Liver (tissue), 8 donors: ENCODE measurements at regions not wholly inside any gene's neighbourhood (a gene's known extent, or its start where the extent isn't known, plus 50 kb on each side); places are given as distances from the start of the nearest gene placed in this dataset.

Experiments used
- DNase-seq: peaks from one replicate; pipeline ENCODE4 v3.0.0-alpha.2; 2017; ENCODE audit warnings: low spot score
- H3K27ac ChIP-seq, 2 donors: one replicate each; pipeline ENCODE4 v1.7.0; 2013; ENCODE audit warnings: inconsistent platforms in 2 of 2, low read length in 2 of 2, control low read depth in 1 of 2, low read depth in 1 of 2, mild to moderate bottlenecking in 1 of 2
- H3K27me3 ChIP-seq, 4 donors: one replicate each; pipeline versions ENCODE4 v1.6.1 to v1.7.0; 2013; ENCODE audit warnings: low read length in 3 of 4, inconsistent platforms in 1 of 4, mild to moderate bottlenecking in 1 of 4, moderate library complexity in 1 of 4; ENCODE audit not compliant: control insufficient read depth in 4 of 4, insufficient read depth in 4 of 4
- H3K36me3 ChIP-seq, 4 donors: one replicate each; pipeline versions ENCODE4 v1.6.1 to v1.7.0; 2013; ENCODE audit warnings: low read length in 3 of 4, mild to moderate bottlenecking in 3 of 4, low read depth in 1 of 4, moderate library complexity in 1 of 4; ENCODE audit not compliant: control insufficient read depth in 4 of 4, insufficient read depth in 3 of 4
- H3K4me1 ChIP-seq, 4 donors: one replicate each; pipeline versions ENCODE4 v1.6.1 to v1.7.0; 2013; ENCODE audit warnings: low read length in 3 of 4, mild to moderate bottlenecking in 3 of 4, moderate library complexity in 1 of 4; ENCODE audit not compliant: control insufficient read depth in 4 of 4, insufficient read depth in 4 of 4
- H3K4me3 ChIP-seq, 3 donors: one replicate each; pipeline versions ENCODE4 v1.6.1 to v1.7.0; 2013; ENCODE audit warnings: low read length in 3 of 3, control low read depth in 1 of 3, low read depth in 1 of 3, mild to moderate bottlenecking in 1 of 3
- H3K9ac ChIP-seq, 2 donors: one replicate each; pipeline ENCODE4 v1.7.0; 2013; ENCODE audit warnings: low read length in 2 of 2, mild to moderate bottlenecking in 2 of 2, moderate library complexity in 2 of 2, control low read depth in 1 of 2, low read depth in 1 of 2
- H3K9me3 ChIP-seq, 4 donors: one replicate each; pipeline versions ENCODE4 v1.6.1 to v1.7.0; 2013; ENCODE audit warnings: low read length in 3 of 4; ENCODE audit not compliant: control insufficient read depth in 4 of 4
- ATF3 ChIP-seq: IDR thresholded peaks from 2 replicates; pipeline ENCODE4 v1.6.1; 2016; ENCODE audit warnings: antibody characterized with exemption
- EGR1 ChIP-seq, 2 donors: IDR thresholded peaks; 2 replicates each; pipeline ENCODE4 v1.6.1; 2016 to 2018; ENCODE audit warnings: antibody characterized with exemption in 2 of 2, low read depth in 2 of 2
- FOXA1 ChIP-seq: IDR thresholded peaks from 2 replicates; pipeline ENCODE4 v1.6.1; 2016; ENCODE audit warnings: antibody characterized with exemption
- FOXA2 ChIP-seq: IDR thresholded peaks from 2 replicates; pipeline ENCODE4 v1.6.1; 2016; ENCODE audit warnings: antibody characterized with exemption
- JUND ChIP-seq, 2 donors: IDR thresholded peaks; 2 replicates each; pipeline ENCODE4 v1.6.1; 2016; ENCODE audit warnings: antibody characterized with exemption in 2 of 2
- NR2F2 ChIP-seq: IDR thresholded peaks from 2 replicates; pipeline ENCODE4 v1.6.1; 2016; ENCODE audit warnings: antibody characterized with exemption
- RAD21 ChIP-seq, 2 donors: IDR thresholded peaks; 2 replicates each; pipeline ENCODE4 v1.6.1; 2016; ENCODE audit warnings: antibody characterized with exemption in 2 of 2, mild to moderate bottlenecking in 2 of 2
- RXRA ChIP-seq, 2 donors: IDR thresholded peaks; 2 replicates each; pipeline ENCODE4 v1.6.1; 2017 to 2018; ENCODE audit warnings: antibody characterized with exemption in 2 of 2, mild to moderate bottlenecking in 1 of 2
- TAF1 ChIP-seq: conservative IDR thresholded peaks from 2 replicates; pipeline ENCODE4 v1.6.1; 2016; ENCODE audit warnings: antibody characterized with exemption, mild to moderate bottlenecking
- YY1 ChIP-seq: IDR thresholded peaks from 2 replicates; pipeline ENCODE4 v1.6.1; 2016; ENCODE audit warnings: antibody characterized with exemption, mild to moderate bottlenecking
- WGBS: extraction: QIAGEN DNeasy Blood & Tissue Kit; methylation state at CpG from one replicate; pipeline ENCODE4 v1.1.7; 2013; 5-methylcytosine and 5-hydroxymethylcytosine counted together
- TF ChIP-seq, protein P1 (sequence below): IDR thresholded peaks from 2 replicates; pipeline ENCODE4 v1.6.1; 2016; ENCODE audit warnings: antibody characterized with exemption
- TF ChIP-seq, protein P2 (sequence below): fragments of 150-350 bp; IDR thresholded peaks from 2 replicates; pipeline ENCODE4 v1.5.1; 2017; ENCODE audit warnings: improper control_type of control experiment, low read depth, low read length; ENCODE audit not compliant: missing input control
- TF ChIP-seq, protein P3 (sequence below): IDR thresholded peaks from 2 replicates; pipeline ENCODE4 v1.6.1; 2016; ENCODE audit warnings: antibody characterized with exemption
- TF ChIP-seq, protein P4 (sequence below): IDR thresholded peaks from 2 replicates; pipeline ENCODE4 v1.6.1; 2016; ENCODE audit warnings: antibody characterized with exemption, mild to moderate bottlenecking
- donor health status: healthy.
- donor health status: healthy.
- donor health status: healthy.
- donor health status: healthy.
- donor health status: healthy.

- H3K36me3 ChIP-seq, result no peaks in the 10 kb centered on the region
- WGBS, result 75% methylated on average over 1 of the region's 1 CpG
- no peaks in the 10 kb centered on the region for H3K27me3 ChIP-seq
- H3K27ac ChIP-seq, result no peak overlapping the region
- H3K4me1 ChIP-seq, result no peaks in the 10 kb centered on the region
- no peak for DNase-seq
- no peak overlapping the region for H3K9ac ChIP-seq
- no peak overlapping the region for H3K4me3 ChIP-seq
- H3K9me3 ChIP-seq, result no peaks in the 10 kb centered on the region
- TF ChIP-seq, protein P1, sequence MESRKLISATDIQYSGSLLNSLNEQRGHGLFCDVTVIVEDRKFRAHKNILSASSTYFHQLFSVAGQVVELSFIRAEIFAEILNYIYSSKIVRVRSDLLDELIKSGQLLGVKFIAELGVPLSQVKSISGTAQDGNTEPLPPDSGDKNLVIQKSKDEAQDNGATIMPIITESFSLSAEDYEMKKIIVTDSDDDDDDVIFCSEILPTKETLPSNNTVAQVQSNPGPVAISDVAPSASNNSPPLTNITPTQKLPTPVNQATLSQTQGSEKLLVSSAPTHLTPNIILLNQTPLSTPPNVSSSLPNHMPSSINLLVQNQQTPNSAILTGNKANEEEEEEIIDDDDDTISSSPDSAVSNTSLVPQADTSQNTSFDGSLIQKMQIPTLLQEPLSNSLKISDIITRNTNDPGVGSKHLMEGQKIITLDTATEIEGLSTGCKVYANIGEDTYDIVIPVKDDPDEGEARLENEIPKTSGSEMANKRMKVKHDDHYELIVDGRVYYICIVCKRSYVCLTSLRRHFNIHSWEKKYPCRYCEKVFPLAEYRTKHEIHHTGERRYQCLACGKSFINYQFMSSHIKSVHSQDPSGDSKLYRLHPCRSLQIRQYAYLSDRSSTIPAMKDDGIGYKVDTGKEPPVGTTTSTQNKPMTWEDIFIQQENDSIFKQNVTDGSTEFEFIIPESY, result no peak
- no peak for TF ChIP-seq TAF1
- no peak for TF ChIP-seq ATF3
- no peak for TF ChIP-seq RXRA (IDR thresholded peaks at IDR 0.05)
- TF ChIP-seq JUND (IDR thresholded peaks at IDR 0.05), result no peak
- TF ChIP-seq, protein P2, sequence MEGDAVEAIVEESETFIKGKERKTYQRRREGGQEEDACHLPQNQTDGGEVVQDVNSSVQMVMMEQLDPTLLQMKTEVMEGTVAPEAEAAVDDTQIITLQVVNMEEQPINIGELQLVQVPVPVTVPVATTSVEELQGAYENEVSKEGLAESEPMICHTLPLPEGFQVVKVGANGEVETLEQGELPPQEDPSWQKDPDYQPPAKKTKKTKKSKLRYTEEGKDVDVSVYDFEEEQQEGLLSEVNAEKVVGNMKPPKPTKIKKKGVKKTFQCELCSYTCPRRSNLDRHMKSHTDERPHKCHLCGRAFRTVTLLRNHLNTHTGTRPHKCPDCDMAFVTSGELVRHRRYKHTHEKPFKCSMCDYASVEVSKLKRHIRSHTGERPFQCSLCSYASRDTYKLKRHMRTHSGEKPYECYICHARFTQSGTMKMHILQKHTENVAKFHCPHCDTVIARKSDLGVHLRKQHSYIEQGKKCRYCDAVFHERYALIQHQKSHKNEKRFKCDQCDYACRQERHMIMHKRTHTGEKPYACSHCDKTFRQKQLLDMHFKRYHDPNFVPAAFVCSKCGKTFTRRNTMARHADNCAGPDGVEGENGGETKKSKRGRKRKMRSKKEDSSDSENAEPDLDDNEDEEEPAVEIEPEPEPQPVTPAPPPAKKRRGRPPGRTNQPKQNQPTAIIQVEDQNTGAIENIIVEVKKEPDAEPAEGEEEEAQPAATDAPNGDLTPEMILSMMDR, result no peak
- TF ChIP-seq, protein P3, sequence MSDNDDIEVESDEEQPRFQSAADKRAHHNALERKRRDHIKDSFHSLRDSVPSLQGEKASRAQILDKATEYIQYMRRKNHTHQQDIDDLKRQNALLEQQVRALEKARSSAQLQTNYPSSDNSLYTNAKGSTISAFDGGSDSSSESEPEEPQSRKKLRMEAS, result no peak
- TF ChIP-seq RAD21 (IDR thresholded peaks at IDR 0.05), result no peak
- TF ChIP-seq EGR1 (IDR thresholded peaks at IDR 0.05; ENCODE audit: low read depth in 2 of 2), result no peak
- TF ChIP-seq, protein P4, sequence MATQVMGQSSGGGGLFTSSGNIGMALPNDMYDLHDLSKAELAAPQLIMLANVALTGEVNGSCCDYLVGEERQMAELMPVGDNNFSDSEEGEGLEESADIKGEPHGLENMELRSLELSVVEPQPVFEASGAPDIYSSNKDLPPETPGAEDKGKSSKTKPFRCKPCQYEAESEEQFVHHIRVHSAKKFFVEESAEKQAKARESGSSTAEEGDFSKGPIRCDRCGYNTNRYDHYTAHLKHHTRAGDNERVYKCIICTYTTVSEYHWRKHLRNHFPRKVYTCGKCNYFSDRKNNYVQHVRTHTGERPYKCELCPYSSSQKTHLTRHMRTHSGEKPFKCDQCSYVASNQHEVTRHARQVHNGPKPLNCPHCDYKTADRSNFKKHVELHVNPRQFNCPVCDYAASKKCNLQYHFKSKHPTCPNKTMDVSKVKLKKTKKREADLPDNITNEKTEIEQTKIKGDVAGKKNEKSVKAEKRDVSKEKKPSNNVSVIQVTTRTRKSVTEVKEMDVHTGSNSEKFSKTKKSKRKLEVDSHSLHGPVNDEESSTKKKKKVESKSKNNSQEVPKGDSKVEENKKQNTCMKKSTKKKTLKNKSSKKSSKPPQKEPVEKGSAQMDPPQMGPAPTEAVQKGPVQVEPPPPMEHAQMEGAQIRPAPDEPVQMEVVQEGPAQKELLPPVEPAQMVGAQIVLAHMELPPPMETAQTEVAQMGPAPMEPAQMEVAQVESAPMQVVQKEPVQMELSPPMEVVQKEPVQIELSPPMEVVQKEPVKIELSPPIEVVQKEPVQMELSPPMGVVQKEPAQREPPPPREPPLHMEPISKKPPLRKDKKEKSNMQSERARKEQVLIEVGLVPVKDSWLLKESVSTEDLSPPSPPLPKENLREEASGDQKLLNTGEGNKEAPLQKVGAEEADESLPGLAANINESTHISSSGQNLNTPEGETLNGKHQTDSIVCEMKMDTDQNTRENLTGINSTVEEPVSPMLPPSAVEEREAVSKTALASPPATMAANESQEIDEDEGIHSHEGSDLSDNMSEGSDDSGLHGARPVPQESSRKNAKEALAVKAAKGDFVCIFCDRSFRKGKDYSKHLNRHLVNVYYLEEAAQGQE, result no peak
- no peak for TF ChIP-seq NR2F2
- no peak for TF ChIP-seq FOXA2
- no peak for TF ChIP-seq YY1
- TF ChIP-seq FOXA1, result no peak
Measured at GRCh38 chr9:18359335-18359734, 114.6 kb upstream of the ADAMTSL1 start.

DNA sequence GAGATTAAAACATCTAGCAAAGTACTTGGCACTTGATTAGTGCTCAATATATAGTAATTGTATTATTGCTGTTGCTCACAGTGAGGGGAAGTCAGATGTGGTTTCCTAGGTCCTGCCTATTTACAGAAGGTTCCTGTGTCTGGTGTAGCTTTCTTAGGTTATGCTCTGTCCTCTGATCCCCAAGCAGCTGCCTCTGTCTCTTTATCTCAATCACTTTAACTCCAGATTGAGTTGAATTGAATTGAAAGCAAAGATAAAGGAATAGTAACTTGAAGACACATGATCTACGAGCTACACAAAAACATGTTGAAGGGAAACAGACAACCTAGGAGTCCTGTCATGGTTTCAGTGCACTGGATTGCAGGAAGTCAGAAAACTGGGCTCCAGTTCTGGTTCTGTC is 113.9 kb upstream of the ADAMTSL1 start:
- H3K9me3 ChIP-seq, result no peaks in the 10 kb centered on the region
- TF ChIP-seq, protein P4, result no peak
- TF ChIP-seq ATF3 (no peak), FOXA2 (no peak)
- H3K36me3 ChIP-seq, result no peaks in the 10 kb centered on the region
- WGBS, result 54% methylated on average over 1 of the region's 1 CpG
- H3K9ac ChIP-seq, result no peak overlapping the region
- no peak for DNase-seq
- H3K4me3 ChIP-seq, result no peak overlapping the region
- H3K27ac ChIP-seq, result no peak overlapping the region
- H3K27me3 ChIP-seq, result no peaks in the 10 kb centered on the region
- H3K4me1 ChIP-seq, result no peaks in the 10 kb centered on the region
